HG03064 (cell line): ENCODE measurements at regions not wholly inside any gene's neighbourhood (a gene's known extent, or its start where the extent isn't known, plus 50 kb on each side); places are given as distances from the start of the nearest gene placed in this dataset.
"Not testable (repeated sequence)": the region's sequence is repeated elsewhere in the genome, so short reads cannot be mapped to it uniquely, and the experiment has no call there.

Experiments used
- ATAC-seq: cut with Tn5 transposase; IDR thresholded peaks from one replicate; pipeline ENCODE4 v1.9.1; 2021; ENCODE audit warnings: low read depth; ENCODE audit not compliant: unreplicated experiment

DNA sequence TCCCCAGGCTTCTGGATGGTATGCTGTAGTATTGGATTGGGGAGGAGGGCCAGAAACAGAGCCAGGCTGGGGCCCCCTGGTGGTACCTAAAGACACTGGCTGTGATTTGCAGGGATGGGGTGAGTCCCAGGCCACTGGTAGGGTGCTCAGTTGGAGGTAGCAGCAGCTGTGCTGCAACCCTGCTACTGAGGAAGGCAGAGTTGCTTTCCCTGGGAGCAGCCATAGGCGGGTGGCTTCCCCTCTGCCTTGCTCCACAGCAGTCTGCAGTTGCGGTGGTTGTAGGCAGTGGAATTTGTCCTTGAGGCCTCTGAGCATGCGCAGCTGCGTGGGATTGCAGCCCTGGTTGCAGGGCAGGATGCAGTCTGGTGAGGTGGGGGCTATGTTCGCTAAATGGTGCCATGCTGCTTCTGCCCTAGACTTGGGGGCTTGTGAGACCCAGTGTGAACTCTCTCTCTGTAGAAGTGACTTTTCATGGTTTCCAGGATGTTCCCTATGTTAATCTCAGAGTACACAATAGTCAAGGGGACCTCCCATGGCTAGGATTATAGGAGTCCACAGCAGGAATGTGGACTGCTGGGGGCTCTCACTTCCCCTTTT is 443.5 kb downstream of the XIRP2 start:
- no peak for ATAC-seq

DNA sequence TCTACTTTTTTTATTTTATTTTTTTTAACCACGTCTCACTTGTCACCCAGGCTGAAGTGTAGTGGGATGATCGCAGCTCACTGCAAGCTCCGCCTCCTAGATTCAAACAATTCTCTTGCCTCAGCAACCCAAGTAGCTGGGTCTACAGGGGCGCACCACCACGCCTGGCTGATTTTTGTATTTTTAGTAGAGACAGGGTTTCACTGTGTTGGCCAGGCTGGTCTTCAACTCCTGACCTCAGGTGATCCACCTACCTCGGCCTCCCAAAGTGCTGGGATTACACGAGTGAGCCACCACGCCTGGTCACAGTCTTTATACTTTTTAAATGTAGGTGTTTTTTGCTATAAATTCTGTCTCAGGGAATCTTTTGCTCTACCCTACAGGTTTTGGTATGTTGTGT is 440.5 kb downstream of the XIRP2 start:
- ATAC-seq: not testable (repeated sequence)

GRCh38 chr2:167322795-167323194 is 434.5 kb downstream of the XIRP2 start:
- ATAC-seq: no peak

GRCh38 chr2:167318581-167318980 is 430.3 kb downstream of the XIRP2 start:
- ATAC-seq: no peak

GRCh38 chr2:167310442-167310841 is 422.2 kb downstream of the XIRP2 start:
- ATAC-seq: no peak
